ENCODE measurements at regions not wholly inside any gene's neighbourhood (a gene's known extent, or its start where the extent isn't known, plus 50 kb on each side); places are given as distances from the start of the nearest gene placed in this dataset.

DNA sequence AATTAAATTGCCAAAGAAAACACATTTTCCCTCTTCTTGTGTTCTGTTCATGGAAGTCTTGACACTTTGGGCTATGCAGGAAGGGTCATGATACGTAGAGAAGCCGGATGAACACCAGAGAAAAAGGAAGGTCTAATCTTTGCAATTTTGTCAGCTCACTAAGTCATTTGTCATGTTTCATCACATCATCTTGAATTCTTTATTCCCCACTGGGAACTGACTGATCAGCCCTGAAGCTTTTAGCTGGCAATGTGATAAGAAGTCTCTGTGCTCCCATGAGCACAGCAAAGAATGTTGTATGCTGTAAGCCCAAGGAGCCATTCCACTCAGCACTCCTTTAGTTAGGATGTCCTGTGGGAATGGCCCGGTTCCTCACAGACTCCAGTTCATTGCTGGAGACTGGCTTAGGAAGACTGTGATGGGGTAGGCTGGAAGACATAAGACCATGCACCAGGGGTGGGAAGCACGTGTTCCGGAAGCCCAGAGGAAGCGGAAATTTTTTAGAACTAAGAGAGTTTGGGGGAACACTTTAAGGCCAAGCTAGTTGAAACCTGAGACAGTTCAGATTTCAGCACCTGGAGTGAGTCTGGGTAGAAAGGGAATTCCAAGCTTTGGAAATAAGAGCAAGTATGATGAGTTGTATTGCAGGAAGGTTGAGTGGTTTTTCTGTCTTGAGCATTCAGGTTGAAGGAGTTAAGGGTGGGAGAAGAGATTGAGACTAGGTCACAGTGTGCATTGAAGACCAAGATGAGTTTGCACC, 306.7 kb upstream of the MTNR1B start:
- ChIA-PET POLR2A (no interaction called here), CTCF (interaction anchor here (1.2 kb wide), 1 partner anchor 25 kb away, joined by 4 read pairs; no protein-coding TSS in a partner anchor)
- TF ChIP-seq CTCF (IDR thresholded peaks at IDR 0.05; ENCODE audit: control extremely low read depth, extremely low read depth, low read depth, missing control alignments): no peak
- no peak for DNase-seq (ENCODE audit: extremely low spot score)

GRCh38 chr11:92663539-92663938, 305.9 kb upstream of the MTNR1B start:
- DNase-seq (ENCODE audit: extremely low spot score): no peak
- ChIA-PET POLR2A (no interaction called here), CTCF (interaction anchor here (1.2 to 1.3 kb wide), 2 partner anchors 18 to 24 kb away, joined by 4 read pairs; no protein-coding TSS in a partner anchor)
- no peak for TF ChIP-seq CTCF (IDR thresholded peaks at IDR 0.05; ENCODE audit: control extremely low read depth, extremely low read depth, low read depth, missing control alignments)

GRCh38 chr11:92667486-92668152, 301.8 kb upstream of the MTNR1B start:
- DNase-seq (ENCODE audit: extremely low spot score): no peak
- ChIA-PET POLR2A (no interaction called here), CTCF (no interaction called here)
- TF ChIP-seq CTCF (IDR thresholded peaks at IDR 0.05; ENCODE audit: control extremely low read depth, extremely low read depth, low read depth, missing control alignments): no peak

GRCh38 chr11:92670308-92670890, 299.1 kb upstream of the MTNR1B start:
- CTCF ChIA-PET: interaction anchor here (1.2 to 1.6 kb wide), 2 partner anchors 10 to 11 kb away, joined by 3 to 4 read pairs; no protein-coding TSS in a partner anchor
- POLR2A ChIA-PET: no interaction called here
- TF ChIP-seq CTCF (IDR thresholded peaks at IDR 0.05; ENCODE audit: control extremely low read depth, extremely low read depth, low read depth, missing control alignments): no peak
- DNase-seq (ENCODE audit: extremely low spot score): no peak

- CTCF ChIA-PET: interaction anchor here (1.2 to 1.6 kb wide), 2 partner anchors 10 to 11 kb away, joined by 3 to 4 read pairs; no protein-coding TSS in a partner anchor
- TF ChIP-seq CTCF (IDR thresholded peaks at IDR 0.05; ENCODE audit: control extremely low read depth, extremely low read depth, low read depth, missing control alignments): no peak
- no peak for DNase-seq (ENCODE audit: extremely low spot score)
- POLR2A ChIA-PET: no interaction called here
Observed at GRCh38 chr11:92671081-92671480, 298.4 kb upstream of the MTNR1B start.

- TF ChIP-seq CTCF (IDR thresholded peaks at IDR 0.05; ENCODE audit: control extremely low read depth, extremely low read depth, low read depth, missing control alignments): no peak
- POLR2A ChIA-PET: no interaction called here
- CTCF ChIA-PET: interaction anchor here (1.1 to 1.7 kb wide), 2 partner anchors 8 to 22 kb away, joined by 3 to 4 read pairs; no protein-coding TSS in a partner anchor
- DNase-seq (ENCODE audit: extremely low spot score): no peak
Observed at GRCh38 chr11:92675303-92675702, 294.1 kb upstream of the MTNR1B start.
